Erythroblast (primary cell): ENCODE measurements at regions not wholly inside any gene's neighbourhood (a gene's known extent, or its start where the extent isn't known, plus 50 kb on each side); places are given as distances from the start of the nearest gene placed in this dataset.

Experiments used
- GATA1 ChIP-seq: IDR thresholded peaks from 2 replicates; pipeline ENCODE4 v1.6.1; 2011; ENCODE audit warnings: low read depth, mild to moderate bottlenecking, control low read depth, low read length, moderate library complexity
- POLR2A ChIP-seq: IDR thresholded peaks from 2 replicates; pipeline ENCODE4 v1.6.1; 2011; ENCODE audit warnings: mild to moderate bottlenecking, low read length

DNA sequence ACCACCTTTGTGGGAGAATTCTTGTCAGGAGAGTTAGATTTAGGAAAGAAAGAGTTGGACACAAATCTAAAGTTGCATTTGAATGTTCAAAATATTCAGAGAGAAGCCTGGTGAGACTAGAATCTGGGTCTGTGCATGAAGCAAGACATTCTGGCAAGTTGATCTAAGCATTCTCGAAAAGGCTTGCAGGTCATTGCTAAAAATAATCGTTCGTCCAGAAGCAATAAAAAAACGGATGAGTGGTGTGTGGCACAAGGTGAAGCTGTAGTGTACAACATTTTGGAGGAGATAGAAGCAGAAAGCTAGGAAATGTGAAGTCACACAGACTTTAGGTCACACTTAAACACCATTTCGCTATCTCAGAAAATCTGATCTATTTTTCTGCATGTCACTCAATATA is 114.9 kb upstream of the IFNGR1 start:
- TF ChIP-seq POLR2A = no peak
- no peak for TF ChIP-seq GATA1
